Ovary (tissue), 7 donors: ENCODE measurements at regions not wholly inside any gene's neighbourhood (a gene's known extent, or its start where the extent isn't known, plus 50 kb on each side); places are given as distances from the start of the nearest gene placed in this dataset.
A peak's percentile ranks its signal among the peaks of the same experiment; 100 is the strongest.

Experiments
- DNase-seq, 5 donors: peaks; one replicate each; pipeline ENCODE4 v3.0.0-alpha.2; 2019 to 2020
- H3K27ac ChIP-seq, 2 donors: fragments of 200-600 bp; one replicate each; pipeline versions ENCODE4 v1.5.1 to v1.8.0; 2019 to 2022
- H3K27me3 ChIP-seq: fragments of 200-600 bp; one replicate; pipeline ENCODE4 v1.8.0; 2022
- H3K36me3 ChIP-seq: fragments of 200-600 bp; sonication (generic); one replicate; pipeline ENCODE4 v1.5.1; 2019
- H3K4me1 ChIP-seq: one replicate; pipeline ENCODE4 v1.8.1; 2013; ENCODE audit warnings: mild to moderate bottlenecking, moderate library complexity; ENCODE audit not compliant: insufficient read depth
- H3K4me3 ChIP-seq: fragments of 200-600 bp; sonication (generic); one replicate; pipeline ENCODE4 v1.5.1; 2017
- H3K9me3 ChIP-seq, 2 donors: fragments of 200-600 bp in 1 of 2; sonication (generic) in 1 of 2; one replicate each; pipeline versions ENCODE4 v1.5.1 to v1.8.1; 2013 to 2019; ENCODE audit warnings: mild to moderate bottlenecking in 1 of 2, moderate library complexity in 1 of 2
- EP300 ChIP-seq: sonication (generic); formaldehyde crosslinking; IDR thresholded peaks from one replicate; pipeline ENCODE4 v1.6.1; 2017; ENCODE audit warnings: antibody characterized with exemption
- POLR2A ChIP-seq: fragments of 450-650 bp; IDR thresholded peaks from one replicate; pipeline ENCODE4 v1.6.1; 2017; ENCODE audit warnings: antibody characterized with exemption, mild to moderate bottlenecking, moderate library complexity
- WGBS, 3 donors: extraction: QIAGEN DNeasy Blood & Tissue Kit in 1 of 3; methylation state at CpG; one replicate each; pipeline versions ENCODE4 v1.1.5 to v1.1.7; 2013 to 2017; 5-methylcytosine and 5-hydroxymethylcytosine counted together
- intact Hi-C, 4 donors: fragments of 100-400 bp; cut with DNase I; formaldehyde crosslinking; loops; one replicate each; pipeline versions ENCODE4 v1.11.0 to v1.15.1; 2022 to 2023
- TF ChIP-seq, protein P1 (sequence below), 3 donors: fragments of 450-650 bp in 2 of 3; fragments of 200-600 bp in 1 of 3; IDR thresholded peaks; one replicate each; pipeline versions ENCODE4 v1.5.1 to v1.8.0; 2016 to 2022; ENCODE audit warnings: antibody characterized with exemption in 3 of 3, mild to moderate bottlenecking in 1 of 3
- donor health status: DM: no; HTN: no; CAD: no; lungs with moderate emphysema.
- donor health status: DM: no; HTN: no; CAD: no.
- donor health status: Bipolar disorder and iron deficiency.
- donor health status: DM: no; HTN: no; CAD: no.
- donor health status: DM: yes; HTN: yes; CAD: no.

DNA sequence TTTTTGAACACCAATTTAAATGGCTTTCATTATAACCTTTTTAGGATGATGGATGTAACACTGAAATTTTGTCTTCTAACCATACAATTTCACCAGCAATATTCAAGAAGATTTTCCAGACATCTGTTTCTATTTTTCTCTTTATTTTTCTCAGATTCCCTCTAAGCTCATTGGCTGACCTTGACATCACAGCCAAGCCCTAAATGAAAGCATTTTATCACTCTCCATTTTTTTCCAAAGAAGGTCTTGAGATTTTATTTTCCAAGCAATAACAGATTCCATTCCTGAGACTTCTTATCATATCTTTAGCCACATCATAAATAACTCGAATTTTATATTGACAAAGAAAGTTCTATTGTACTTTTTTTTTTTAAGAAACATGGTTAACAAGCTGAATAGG, 392.6 kb upstream of the THBS1 start:
- no peak for TF ChIP-seq EP300
- TF ChIP-seq POLR2A = no peak
- TF ChIP-seq, protein P1, sequence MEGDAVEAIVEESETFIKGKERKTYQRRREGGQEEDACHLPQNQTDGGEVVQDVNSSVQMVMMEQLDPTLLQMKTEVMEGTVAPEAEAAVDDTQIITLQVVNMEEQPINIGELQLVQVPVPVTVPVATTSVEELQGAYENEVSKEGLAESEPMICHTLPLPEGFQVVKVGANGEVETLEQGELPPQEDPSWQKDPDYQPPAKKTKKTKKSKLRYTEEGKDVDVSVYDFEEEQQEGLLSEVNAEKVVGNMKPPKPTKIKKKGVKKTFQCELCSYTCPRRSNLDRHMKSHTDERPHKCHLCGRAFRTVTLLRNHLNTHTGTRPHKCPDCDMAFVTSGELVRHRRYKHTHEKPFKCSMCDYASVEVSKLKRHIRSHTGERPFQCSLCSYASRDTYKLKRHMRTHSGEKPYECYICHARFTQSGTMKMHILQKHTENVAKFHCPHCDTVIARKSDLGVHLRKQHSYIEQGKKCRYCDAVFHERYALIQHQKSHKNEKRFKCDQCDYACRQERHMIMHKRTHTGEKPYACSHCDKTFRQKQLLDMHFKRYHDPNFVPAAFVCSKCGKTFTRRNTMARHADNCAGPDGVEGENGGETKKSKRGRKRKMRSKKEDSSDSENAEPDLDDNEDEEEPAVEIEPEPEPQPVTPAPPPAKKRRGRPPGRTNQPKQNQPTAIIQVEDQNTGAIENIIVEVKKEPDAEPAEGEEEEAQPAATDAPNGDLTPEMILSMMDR (IDR thresholded peaks at IDR 0.05) = no peak
- peak overlapping the region in 1 of 2 donors; percentile 54 for H3K27ac ChIP-seq
- H3K9me3 ChIP-seq = no peaks in the 10 kb centered on the region
- 4 to 15% (median 7%) methylated on average over 1 of the region's 1 CpG for WGBS, 3 donors
- H3K36me3 ChIP-seq = no peaks in the 10 kb centered on the region
- H3K4me1 ChIP-seq = peaks cover 3% of the 10 kb centered on the region
- intact Hi-C loops = no loop called here
- no peaks in the 10 kb centered on the region for H3K27me3 ChIP-seq
- DNase-seq = no peak
- H3K4me3 ChIP-seq = no peak overlapping the region

GRCh38 chr15:39188930-39189329, 391.9 kb upstream of the THBS1 start:
- no peaks in the 10 kb centered on the region for H3K36me3 ChIP-seq
- peaks cover 3% of the 10 kb centered on the region for H3K4me1 ChIP-seq
- H3K27me3 ChIP-seq = no peaks in the 10 kb centered on the region
- peak overlapping the region in 1 of 2 donors; percentile 54 for H3K27ac ChIP-seq
- WGBS, 3 donors = 43 to 58% (median 53%) methylated on average over 3 of the region's 3 CpGs
- H3K9me3 ChIP-seq = no peaks in the 10 kb centered on the region
- intact Hi-C loops = no loop called here
- H3K4me3 ChIP-seq = no peak overlapping the region
- TF ChIP-seq, protein P1 (IDR thresholded peaks at IDR 0.05) = no peak
- no peak for TF ChIP-seq EP300
- DNase-seq = no peak

DNA sequence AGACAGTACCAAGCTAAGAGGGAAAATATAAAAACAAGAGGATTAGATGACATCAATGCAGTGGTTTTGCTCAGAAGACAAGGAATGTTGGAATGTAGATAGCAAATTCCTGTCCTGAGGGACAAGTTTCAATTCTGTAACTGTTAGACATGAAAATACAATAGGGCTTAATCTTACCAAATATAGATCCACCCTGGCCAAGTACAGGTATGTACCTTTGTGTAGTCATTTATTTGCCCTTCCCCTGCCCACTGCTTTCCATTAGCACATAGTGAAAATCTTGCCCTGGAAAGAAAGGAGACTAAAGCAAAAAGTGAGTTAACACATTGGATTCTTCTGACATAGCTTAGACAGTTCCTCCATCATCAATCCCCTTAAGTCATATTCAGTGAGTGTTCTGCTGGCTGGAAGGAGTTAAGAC, 389.0 kb upstream of the THBS1 start:
- TF ChIP-seq EP300 (no peak), POLR2A (no peak)
- TF ChIP-seq, protein P1 (IDR thresholded peaks at IDR 0.05) = no peak
- no peak overlapping the region for H3K27ac ChIP-seq
- intact Hi-C loops = no loop called here

GRCh38 chr15:39192351-39192750, 388.5 kb upstream of the THBS1 start:
- Histone ChIP-seq H3K27ac (no peak overlapping the region), H3K9me3 (no peaks in the 10 kb centered on the region), H3K4me3 (no peak overlapping the region), H3K4me1 (peaks cover 6% of the 10 kb centered on the region), H3K36me3 (no peaks in the 10 kb centered on the region), H3K27me3 (no peaks in the 10 kb centered on the region)
- WGBS, 3 donors = 46 to 55% (median 53%) methylated on average over 3 of the region's 3 CpGs
- DNase-seq = no peak
- intact Hi-C loops = no loop called here
- TF ChIP-seq, protein P1 (IDR thresholded peaks at IDR 0.05) = no peak
- TF ChIP-seq POLR2A (no peak), EP300 (no peak)

More for the DNA sequence above, 389.0 kb upstream of the THBS1 start:
- Histone ChIP-seq H3K9me3 (no peaks in the 10 kb centered on the region), H3K4me1 (peaks cover 6% of the 10 kb centered on the region), H3K27me3 (no peaks in the 10 kb centered on the region), H3K36me3 (no peaks in the 10 kb centered on the region), H3K4me3 (no peak overlapping the region)
- no peak for DNase-seq
